ENCODE measurements at regions not wholly inside any gene's neighbourhood (a gene's known extent, or its start where the extent isn't known, plus 50 kb on each side); places are given as distances from the start of the nearest gene placed in this dataset.

- no peak for TF ChIP-seq CTCF (IDR thresholded peaks at IDR 0.05)
- no peak for TF ChIP-seq POLR2A (IDR thresholded peaks at IDR 0.05)
Observed at GRCh38 chr1:21347072-21347581, 56.9 kb upstream of the ECE1 start.
